GM21367 (cell line): ENCODE measurements at regions not wholly inside any gene's neighbourhood (a gene's known extent, or its start where the extent isn't known, plus 50 kb on each side); places are given as distances from the start of the nearest gene placed in this dataset.
"Not testable (repeated sequence)": the region's sequence is repeated elsewhere in the genome, so short reads cannot be mapped to it uniquely, and the experiment has no call there.

Experiments
- ATAC-seq: cut with Tn5 transposase; IDR thresholded peaks from one replicate; pipeline ENCODE4 v1.9.1; 2021; ENCODE audit not compliant: unreplicated experiment

DNA sequence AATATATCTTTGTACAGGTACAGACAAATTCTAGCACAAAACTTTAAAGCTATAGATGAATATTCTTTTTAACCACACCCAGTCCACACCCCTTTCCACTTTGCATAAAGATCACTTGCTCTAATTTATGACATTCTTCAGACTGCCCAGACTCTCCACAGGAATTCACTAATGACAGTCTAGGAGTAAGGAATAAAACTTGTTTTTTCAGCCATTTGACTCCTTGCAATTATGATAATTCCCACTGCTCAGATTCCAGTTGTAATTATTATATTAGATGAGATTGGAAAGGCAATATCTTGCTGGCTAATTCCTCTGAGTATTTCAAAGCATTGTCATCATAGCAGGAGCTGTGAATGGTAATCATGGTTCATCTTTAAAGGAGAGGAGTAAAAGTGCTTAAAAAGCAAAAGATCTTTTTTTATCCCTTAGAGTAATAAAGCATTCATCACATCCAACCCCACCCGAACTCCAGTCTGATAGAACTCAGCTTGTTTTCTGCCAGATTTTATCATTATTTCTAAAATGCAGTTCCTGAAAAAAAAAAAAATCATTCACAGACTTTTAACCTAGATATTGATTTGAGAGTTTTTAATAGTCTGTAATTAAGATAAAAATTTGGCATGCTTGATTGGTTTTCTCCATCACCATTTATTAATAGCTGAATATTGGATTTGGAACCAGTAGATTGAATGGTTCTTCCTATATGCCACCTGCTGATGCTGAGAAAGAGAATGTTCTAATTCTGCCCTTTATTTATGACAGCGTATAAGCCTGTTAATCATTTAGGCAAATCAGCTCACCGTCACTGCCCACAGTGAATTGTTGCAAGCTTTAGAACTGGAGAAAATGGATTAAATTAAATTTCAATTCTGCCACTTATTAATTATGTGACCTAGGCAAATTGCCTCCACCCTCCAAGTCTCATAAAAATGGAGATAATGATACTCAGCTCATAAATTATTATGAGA is 93.9 kb upstream of the RASSF8 start:
- ATAC-seq = no peak

- no peak for ATAC-seq
Observed at GRCh38 chr12:25866586-25867378, 91.7 kb upstream of the RASSF8 start.

GRCh38 chr12:25868193-25868592 is 90.3 kb upstream of the RASSF8 start:
- no peak for ATAC-seq

DNA sequence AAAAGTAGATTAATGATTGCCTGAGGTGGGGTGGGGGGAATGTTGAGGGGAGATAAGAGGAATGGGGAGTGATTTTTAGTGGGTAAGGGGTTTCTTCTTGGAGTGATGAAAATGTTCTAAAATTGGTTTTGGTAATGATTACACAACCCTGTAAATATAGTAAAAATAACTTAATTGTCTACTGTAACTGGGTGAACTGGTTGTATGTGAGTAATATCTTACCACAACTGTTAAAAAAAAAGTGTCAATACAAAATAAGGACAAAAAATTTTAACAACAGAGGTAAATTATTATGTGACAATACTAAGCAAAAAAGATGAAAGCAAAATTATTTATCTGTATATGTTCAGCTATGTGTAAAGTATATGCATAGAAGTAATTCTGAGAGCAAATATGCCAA is 86.3 kb upstream of the RASSF8 start:
- ATAC-seq = no peak

DNA sequence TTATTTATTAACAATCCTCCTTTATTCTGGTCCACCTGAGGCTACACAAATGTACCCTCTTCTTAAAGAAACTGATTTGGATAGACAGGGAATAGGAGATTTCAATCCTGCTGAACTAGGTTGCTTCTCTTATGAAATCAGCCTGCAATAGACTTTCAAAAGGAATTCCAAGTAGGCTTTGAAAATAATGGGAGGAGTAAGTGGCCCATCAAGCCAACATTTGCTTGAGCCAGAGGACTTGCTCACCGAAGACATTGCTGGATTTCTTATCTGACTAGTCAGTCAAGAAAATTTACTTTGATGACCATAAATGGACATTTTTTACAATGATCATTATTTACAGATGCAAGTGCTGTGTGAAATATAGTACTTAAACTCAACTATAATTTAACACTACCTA is 82.8 kb upstream of the RASSF8 start:
- ATAC-seq = no peak

- no peak for ATAC-seq
Observed at GRCh38 chr12:25876383-25877045, 82.0 kb upstream of the RASSF8 start.

DNA sequence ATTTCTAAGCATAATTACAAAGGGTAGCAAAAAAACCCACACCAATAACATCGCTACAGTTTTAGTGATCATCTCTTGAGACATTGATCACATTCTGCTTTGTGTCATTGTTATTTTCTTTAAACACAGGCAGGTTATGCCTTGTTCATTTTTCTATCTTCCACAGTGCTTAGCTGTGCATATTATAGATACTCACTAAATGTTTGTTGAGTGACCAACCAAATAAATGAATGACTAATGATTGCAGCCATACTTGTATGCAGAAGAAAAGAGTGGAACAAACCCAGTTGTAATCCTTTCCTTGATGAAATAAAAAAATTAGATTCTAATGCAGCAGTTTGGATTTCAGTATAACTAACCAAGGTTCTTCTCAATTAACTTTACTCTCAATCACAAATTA is 81.0 kb upstream of the RASSF8 start:
- ATAC-seq = no peak

GRCh38 chr12:25882266-25882665 is 76.2 kb upstream of the RASSF8 start:
- ATAC-seq = no peak

GRCh38 chr12:25883026-25883916 is 75.2 kb upstream of the RASSF8 start:
- no peak for ATAC-seq

GRCh38 chr12:25884024-25884919 is 74.2 kb upstream of the RASSF8 start:
- no peak for ATAC-seq

GRCh38 chr12:25884920-25885234 is 73.6 kb upstream of the RASSF8 start:
- ATAC-seq = no peak

DNA sequence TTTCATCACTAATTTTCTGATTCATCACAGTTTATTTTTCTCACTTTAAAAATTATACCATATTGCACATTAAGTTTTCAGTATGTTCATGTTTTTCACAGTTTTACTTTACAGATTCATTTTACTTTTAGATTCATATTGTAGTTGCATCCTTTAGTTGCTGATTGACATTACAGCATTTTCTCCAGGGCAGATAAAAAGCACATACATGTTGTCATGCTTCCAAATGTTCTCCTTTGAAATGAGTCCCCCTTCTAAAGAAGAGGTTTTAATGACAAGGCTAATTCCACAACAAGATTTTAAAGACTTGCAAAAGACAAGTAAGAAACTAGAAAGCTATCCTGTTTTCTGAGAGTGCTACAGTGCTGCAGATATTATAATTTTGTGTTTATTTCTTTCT is 72.1 kb upstream of the RASSF8 start:
- no peak for ATAC-seq

DNA sequence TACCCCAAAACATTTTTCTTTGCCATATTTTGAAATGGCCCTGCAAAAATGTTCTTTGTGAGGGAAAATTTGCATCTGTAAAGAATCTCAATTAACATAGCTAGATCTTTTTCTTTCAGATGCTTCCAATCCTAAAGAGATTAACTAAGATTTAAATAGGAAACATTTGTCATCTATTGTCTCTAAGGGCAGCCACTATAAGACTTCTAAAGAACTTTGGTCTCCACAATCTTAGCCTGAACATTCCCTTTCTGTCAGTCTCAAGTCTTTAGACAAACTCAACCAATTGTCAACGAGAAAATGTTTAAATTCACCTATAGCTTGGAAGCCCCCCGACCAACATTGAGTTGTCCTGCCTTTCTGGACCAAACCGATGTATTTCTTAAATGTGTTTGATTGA is 71.1 kb upstream of the RASSF8 start:
- ATAC-seq = no peak

- ATAC-seq = no peak
Observed at GRCh38 chr12:25889185-25889584, 69.3 kb upstream of the RASSF8 start.

DNA sequence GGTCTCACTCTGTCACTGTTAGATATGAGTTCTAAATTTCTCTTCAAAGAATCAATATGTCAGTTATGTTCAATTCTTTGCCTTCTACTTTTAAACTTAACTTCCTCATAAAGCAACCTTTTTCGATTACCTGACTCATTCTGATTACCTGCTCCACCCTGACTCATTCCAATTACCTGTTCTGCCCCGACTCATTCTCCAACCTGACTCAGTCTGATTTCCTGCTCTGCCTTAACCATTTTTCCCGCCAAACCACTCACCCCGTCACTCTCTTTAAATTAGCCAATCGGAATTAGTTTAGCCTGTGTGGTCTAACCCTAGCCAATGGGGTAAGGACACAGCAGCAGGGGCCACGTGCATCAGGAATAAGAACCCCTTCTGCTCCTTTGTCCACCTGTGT is 67.4 kb upstream of the RASSF8 start:
- ATAC-seq = not testable (repeated sequence)

DNA sequence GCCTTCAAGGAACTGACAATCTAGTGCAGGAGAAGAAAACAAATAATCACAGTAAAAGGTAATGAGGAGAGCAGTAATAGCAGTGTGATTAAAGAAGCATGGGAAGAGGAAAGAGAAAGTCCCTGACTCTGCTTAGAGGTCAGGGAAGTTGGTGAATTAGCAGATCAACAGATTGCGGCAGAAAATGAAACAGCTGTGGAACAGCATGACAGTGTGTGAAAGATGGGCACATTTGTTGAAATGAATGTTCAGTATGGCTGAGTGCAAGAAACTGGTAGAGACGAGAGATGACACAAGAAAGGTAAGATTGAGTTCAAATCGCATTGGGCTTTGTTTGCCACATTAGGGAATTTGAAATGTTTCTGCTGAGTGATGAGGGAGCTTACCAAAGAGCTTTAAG is 63.7 kb upstream of the RASSF8 start:
- ATAC-seq = no peak

GRCh38 chr12:25896981-25897380 is 61.5 kb upstream of the RASSF8 start:
- no peak for ATAC-seq

GRCh38 chr12:25903603-25904245 is 54.8 kb upstream of the RASSF8 start:
- ATAC-seq = no peak

DNA sequence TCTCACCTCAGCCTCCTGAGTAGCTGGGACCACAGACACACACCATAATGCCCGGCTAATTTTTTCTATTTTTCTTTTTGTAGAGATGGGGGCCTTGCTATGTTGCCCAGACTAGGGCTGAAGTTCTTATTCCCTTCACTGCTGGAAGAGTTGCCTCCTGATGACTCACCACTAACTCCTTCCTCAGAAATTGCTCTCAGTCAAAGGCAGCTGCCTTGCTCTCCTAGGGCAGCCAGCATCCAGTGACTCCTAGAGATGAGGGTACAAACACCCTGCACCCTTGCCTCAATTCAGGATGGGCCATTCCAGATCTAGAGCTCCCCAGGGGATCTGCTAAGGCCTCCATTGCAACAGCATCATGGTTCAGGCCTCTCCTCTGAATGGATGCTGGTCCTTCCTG is 54.0 kb upstream of the RASSF8 start:
- no peak for ATAC-seq
